NOMO-1 treated with DMSO at 0.1 percent for 48 hours (cell line): ENCODE measurements at regions not wholly inside any gene's neighbourhood (a gene's known extent, or its start where the extent isn't known, plus 50 kb on each side); places are given as distances from the start of the nearest gene placed in this dataset.
"Not testable (repeated sequence)": the region's sequence is repeated elsewhere in the genome, so short reads cannot be mapped to it uniquely, and the experiment has no call there.

Experiments used
- DNase-seq: peaks from one replicate; lab custom pipeline; 2025; ENCODE audit not compliant: unreplicated experiment; lab: John Stamatoyannopoulos, UW

DNA sequence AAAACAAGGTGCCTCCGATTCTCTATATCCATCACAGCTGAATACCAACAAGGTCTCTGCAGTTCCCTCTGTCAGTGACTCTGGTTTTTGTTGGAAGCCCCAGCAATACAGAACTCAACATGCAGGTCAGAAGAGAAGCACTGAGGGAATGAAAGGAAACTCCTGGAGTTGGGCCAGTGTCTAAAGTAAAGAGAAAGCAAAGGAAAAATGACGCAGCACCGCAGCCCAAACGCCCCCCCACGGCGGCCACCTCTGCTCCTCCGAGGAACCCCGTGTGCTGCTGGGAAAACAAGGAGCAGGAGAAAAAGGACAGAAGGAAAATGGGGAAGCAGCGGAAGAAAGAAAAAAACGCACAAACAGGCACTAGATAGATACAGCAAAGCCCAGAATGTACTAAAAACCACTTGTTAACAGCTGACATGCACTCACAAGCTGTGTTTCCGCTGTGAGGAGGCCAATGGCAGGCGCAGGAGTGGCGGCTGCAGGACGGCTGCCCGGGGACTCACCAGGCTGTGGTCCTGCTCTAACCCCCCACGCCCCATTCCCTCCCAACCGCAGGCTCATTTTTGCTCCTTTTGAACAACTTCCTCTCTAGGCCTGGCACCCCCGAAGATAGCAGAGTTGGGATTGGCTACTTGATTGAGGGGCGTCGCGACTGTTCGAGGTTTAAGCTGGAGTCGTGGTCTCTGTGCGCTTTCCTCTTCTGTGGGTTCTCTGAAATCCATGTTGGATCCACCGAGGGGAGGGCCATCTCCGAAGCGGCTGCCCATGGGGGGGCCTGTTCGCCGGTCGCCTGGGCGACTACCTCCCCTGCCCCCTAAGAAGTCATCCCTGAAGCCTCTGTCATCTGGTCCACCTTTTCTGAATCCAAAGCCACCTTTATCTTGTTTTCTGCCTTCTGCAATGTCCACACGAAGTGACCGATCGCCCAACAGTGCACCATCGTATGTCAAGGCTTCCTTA, 204.8 kb downstream of the HIBADH start:
- DNase-seq: not testable (repeated sequence)

DNA sequence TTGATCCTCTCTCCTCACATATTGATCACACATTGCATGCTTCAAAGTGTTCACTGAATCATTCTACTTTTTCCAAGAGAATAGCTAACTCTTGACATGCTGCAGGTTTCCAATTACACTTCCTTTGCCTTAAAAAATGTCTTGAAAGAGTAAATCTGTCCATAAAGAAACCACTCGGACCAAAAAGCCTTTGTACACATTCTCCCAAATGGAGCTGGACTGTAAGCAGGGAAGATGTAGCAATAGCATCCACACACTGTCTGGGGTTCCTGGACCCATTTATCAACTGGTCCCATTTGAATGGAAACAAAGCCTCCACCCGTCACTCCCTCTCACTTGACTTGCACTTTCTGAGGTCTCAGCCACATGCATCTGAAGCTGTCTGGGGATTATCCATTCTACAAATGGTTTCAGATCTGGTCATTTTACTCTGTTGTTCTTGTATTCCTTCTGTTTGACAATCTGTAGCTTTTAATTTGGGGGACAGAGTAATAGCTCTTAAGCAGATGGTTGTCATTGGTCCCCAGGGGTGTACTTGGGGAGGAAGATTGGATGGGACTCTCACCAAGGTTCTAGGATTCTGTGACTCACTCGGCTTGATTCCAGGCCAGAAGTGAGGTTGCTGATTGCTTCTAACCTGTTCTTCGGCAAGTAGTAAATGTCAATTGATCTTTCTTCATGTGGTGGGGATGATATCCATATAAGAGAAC, 203.5 kb downstream of the HIBADH start:
- DNase-seq: no peak

DNA sequence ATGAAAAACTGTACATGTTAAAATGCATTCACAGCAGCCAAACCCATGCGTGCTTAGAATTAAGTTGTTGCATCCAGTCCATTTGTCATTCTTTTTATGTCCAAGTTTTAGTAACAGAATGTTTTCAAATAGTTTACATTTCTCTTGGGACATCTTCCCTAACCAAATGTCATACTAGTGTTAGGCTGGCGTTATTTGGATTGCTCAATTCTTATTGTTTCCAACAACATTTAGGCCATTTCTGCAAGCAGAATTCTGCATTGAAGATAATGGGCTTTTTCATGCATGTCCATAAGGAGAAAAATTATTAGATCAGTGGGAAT, 203.0 kb downstream of the HIBADH start:
- DNase-seq: no peak

DNA sequence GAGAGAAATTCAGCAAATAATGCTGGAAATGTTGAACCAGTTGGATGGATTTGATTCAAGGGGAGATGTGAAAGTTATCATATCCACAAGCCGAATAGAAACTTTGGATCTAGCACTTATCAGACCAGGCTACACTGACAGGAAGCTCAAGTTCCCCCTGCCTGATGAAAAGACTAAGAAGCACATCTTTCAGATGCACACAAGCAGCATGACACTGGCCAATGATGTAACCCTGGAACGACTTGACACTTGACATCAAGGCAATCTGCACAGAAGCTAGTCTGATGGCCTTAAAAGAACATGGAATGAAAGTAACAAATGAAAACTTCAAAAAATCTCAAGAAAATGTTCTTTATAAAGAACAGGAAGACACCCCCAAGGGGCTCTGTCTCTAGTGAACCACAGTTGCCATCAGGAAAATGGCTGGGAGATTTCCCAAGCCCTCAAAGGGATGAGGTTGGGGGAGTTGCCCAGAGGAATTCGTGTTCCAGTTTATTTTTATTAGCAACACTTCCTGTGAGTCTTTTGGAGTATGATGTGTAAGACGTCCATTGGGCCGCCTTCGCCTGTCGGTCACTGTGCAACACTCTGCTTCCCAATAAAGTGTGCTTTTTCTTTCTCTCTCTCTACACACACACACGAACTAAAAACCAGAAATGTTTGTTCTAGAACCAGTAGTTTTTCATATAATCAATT, 200.0 kb downstream of the HIBADH start:
- no peak for DNase-seq

DNA sequence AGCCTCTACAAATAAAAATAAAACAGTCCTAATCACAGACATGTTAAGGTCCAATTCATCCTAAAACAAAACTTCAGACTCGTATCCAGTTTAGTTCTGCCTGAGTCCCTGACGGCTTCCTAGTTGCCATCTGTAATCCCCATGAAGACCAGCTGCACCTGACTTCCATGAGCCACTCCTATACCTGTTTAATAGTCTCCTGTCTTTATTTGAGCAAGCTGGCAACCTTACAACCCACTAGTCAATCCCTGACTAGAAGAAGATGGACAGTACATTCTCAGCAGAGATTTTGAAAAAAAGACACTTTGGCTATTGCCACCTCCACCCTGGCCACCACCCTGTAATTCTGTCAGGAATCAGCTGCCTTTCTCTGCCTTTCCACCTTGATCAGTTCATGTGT, 197.7 kb downstream of the HIBADH start:
- DNase-seq: no peak

DNA sequence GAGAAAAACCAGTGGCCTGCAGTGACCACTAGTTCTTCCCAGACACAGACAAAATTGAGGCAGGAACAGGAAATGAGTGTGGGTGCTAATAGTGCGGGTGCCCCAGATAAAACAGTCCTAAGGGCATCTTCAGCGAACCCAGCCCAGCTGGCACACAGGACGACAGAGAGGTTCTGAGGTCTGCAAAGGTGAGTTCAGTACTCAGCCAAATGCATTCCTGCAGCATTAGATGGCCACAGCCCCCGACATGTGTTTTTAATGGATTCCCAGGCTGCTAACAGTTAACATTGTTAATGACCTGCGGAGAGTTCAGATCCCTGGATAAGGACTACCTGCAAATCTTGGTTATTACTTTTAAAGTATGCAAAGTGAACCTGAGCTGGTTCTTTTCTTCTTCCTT, 196.0 kb downstream of the HIBADH start:
- DNase-seq: no peak

DNA sequence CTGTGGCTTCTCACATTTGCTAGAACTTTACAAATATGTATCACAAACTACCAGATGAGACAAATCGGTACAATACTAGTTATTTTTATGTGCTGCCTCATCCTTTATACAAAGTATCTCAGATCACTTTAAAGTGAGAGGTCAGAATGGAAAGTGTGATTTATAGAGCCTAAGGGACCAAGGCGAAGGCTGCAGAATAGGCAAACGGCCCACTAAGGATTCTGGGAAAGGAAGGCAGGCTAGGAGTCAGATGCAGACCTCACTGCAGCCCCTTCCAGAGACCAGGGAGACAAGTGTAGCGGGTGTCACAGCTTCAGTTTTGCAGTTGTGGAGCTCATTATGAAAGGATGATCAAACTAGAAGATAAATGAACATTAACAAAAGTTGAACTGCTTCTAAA, 190.6 kb downstream of the HIBADH start:
- no peak for DNase-seq
